Naive thymus-derived CD4-positive, alpha-beta T cell (primary cell): ENCODE measurements at regions not wholly inside any gene's neighbourhood (a gene's known extent, or its start where the extent isn't known, plus 50 kb on each side); places are given as distances from the start of the nearest gene placed in this dataset.

Experiments
- ATAC-seq: fragments of 150-1000 bp; cut with Tn5 transposase; 2 replicates; pipeline ENCODE4 v1.10.0; 2021; ENCODE audit warnings: mild to moderate bottlenecking, moderate library complexity
- CTCF ChIA-PET: fragments of 350-600 bp; sonication (Branson Sonifier 250); formaldehyde crosslinking; loops from one replicate; lab custom pipeline; 2021; ENCODE audit warnings: antibody characterized with exemption; lab: Charles Lee
- POLR2A ChIA-PET: fragments of 350-600 bp; sonication (Branson Sonifier 250); formaldehyde crosslinking; loops from one replicate; lab custom pipeline; 2021; ENCODE audit warnings: antibody characterized with exemption, inconsistent platforms; lab: Charles Lee
- DNase-seq, 9 donors: peaks; one replicate each; pipeline versions ENCODE4 v3.0.0 to v3.0.0-alpha.2; 2020 to 2022; ENCODE audit warnings: mixed read lengths in 1 of 9
- H3K27ac ChIP-seq: one replicate; pipeline ENCODE4 v1.7.0; 2013; ENCODE audit warnings: mild to moderate bottlenecking, low read depth, low read length, moderate library complexity
- H3K27me3 ChIP-seq, 2 donors: one replicate each; pipeline ENCODE4 v1.7.0; 2013; ENCODE audit warnings: low read length in 2 of 2, mild to moderate bottlenecking in 2 of 2, moderate library complexity in 2 of 2; ENCODE audit not compliant: control insufficient read depth in 2 of 2, insufficient read depth in 2 of 2
- H3K36me3 ChIP-seq, 3 experiments: 1 replicate in 2 of 3; 2 replicates in 1 of 3; pipeline ENCODE4 v1.7.0; 2013; ENCODE audit warnings: low read length in 3 of 3, mild to moderate bottlenecking in 3 of 3, moderate library complexity in 1 of 3; ENCODE audit not compliant: insufficient read depth in 3 of 3, control insufficient read depth in 2 of 3
- H3K4me1 ChIP-seq, 2 donors: one replicate each; pipeline ENCODE4 v1.7.0; 2013; ENCODE audit warnings: low read length in 2 of 2, mild to moderate bottlenecking in 2 of 2, moderate library complexity in 1 of 2; ENCODE audit not compliant: control insufficient read depth in 2 of 2, insufficient read depth in 2 of 2
- H3K4me3 ChIP-seq: 2 replicates; pipeline ENCODE4 v1.7.0; 2013; ENCODE audit warnings: mild to moderate bottlenecking, low read length
- H3K9me3 ChIP-seq, 3 experiments: 1 replicate in 2 of 3; 2 replicates in 1 of 3; pipeline ENCODE4 v1.7.0; 2013; ENCODE audit warnings: low read length in 3 of 3; ENCODE audit not compliant: control insufficient read depth in 2 of 3
- H3K27ac Mint-ChIP-seq, 9 donors: one replicate each; pipeline ENCODE4 v1.8.0; 2020 to 2022; ENCODE audit warnings: mixed read lengths in 9 of 9, mild to moderate bottlenecking in 8 of 9, moderate library complexity in 5 of 9, inconsistent platforms in 2 of 9
- H3K27me3 Mint-ChIP-seq, 5 donors: one replicate each; pipeline ENCODE4 v1.8.0; 2021 to 2022; ENCODE audit warnings: mixed read lengths in 5 of 5, mild to moderate bottlenecking in 1 of 5
- H3K36me3 Mint-ChIP-seq, 5 donors: one replicate each; pipeline ENCODE4 v1.8.0; 2020 to 2022; ENCODE audit warnings: mixed read lengths in 5 of 5, mild to moderate bottlenecking in 3 of 5, inconsistent platforms in 1 of 5
- H3K4me1 Mint-ChIP-seq, 7 donors: one replicate each; pipeline ENCODE4 v1.8.0; 2020 to 2022; ENCODE audit warnings: mixed read lengths in 7 of 7, mild to moderate bottlenecking in 3 of 7, inconsistent platforms in 1 of 7
- H3K4me3 Mint-ChIP-seq, 10 donors: one replicate each; pipeline ENCODE4 v1.8.0; 2020 to 2022; ENCODE audit warnings: mild to moderate bottlenecking in 10 of 10, mixed read lengths in 10 of 10, moderate library complexity in 6 of 10, inconsistent platforms in 2 of 10
- H3K9me3 Mint-ChIP-seq, 11 donors: one replicate each; pipeline ENCODE4 v1.8.0; 2020 to 2022; ENCODE audit warnings: mixed read lengths in 11 of 11, mild to moderate bottlenecking in 4 of 11, inconsistent platforms in 1 of 11, moderate library complexity in 1 of 11
- intact Hi-C, 2 donors: fragments of 100-400 bp; cut with micrococcal nuclease; formaldehyde crosslinking; loops; one replicate each; pipeline ENCODE4 v1.15.1; 2023

DNA sequence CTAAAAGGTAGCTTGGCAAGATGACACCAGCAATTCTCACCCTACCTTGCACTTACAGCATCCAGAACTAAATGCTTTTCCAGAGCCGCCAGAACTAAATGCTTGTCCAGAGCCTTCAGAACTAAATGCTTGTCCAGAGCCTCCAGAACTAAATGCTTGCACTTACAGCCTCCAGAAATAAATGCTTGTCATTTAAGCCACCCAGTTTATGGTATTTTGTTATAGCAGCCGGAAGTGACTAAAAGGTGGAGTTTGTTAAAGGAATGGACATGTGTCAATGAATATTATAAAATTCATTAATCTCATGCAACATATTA lies 133.5 kb downstream of the GPX5 start:
- H3K36me3 ChIP-seq = no peaks in the 10 kb centered on the region
- Mint-ChIP-seq H3K27me3 (peaks cover 58 to 78% (median 63%) of the 10 kb centered on the region in 5 donors), H3K36me3 (peaks cover 0 to 4% (median 0%) of the 10 kb centered on the region in 5 donors), H3K4me1 (peaks cover 15 to 30% (median 23%) of the 10 kb centered on the region in 7 donors), H3K9me3 (peaks cover 0 to 15% (median 0%) of the 10 kb centered on the region in 11 donors), H3K4me3 (peak overlapping the region in 8 of 10 donors; percentile 67 to 91 (median 84)), H3K27ac (no peak overlapping the region)
- DNase-seq (no peak), ATAC-seq (no peak)
- intact Hi-C loops = loop anchor here in 1 of 2 donors (5.0 kb wide), 1 partner anchor 117 kb away; no protein-coding TSS in a partner anchor
- ChIA-PET CTCF (no interaction called here), POLR2A (no interaction called here)
- H3K27ac ChIP-seq = no peak overlapping the region
- H3K4me3 ChIP-seq = no peak overlapping the region
- H3K27me3 ChIP-seq = peaks cover 9 to 20% of the 10 kb centered on the region in 2 donors
- peaks cover 6 to 13% of the 10 kb centered on the region in 2 donors for H3K4me1 ChIP-seq
- no peaks in the 10 kb centered on the region for H3K9me3 ChIP-seq

DNA sequence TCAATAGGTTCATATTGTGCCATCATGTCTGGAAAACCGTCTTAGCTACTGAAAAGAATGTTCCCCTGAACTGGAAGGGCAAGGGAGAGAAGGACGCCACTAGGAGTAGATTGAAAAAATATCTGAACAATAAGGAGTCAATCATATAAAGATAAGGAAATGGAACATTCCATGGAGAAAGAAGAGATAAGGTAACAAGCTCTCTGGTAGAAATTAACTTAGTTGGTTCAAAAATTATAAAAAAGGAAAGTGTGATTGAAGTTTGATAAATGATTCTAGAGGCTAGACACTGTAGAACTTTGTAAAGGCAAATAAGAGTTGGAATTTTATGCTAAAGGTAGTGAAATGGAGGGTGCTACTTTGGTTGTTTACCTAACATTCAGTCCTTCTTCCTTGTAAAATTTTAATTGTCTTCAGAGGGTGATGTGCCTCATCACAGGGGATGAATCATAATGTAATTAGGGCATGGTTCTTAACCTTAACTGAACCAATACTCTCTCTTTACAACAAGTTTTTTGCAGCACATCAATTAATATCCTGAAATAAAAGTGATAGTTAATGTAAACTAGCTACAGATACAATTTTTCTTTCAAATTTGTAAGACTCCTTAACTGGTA lies 135.5 kb downstream of the GPX5 start:
- Histone ChIP-seq H3K9me3 (no peaks in the 10 kb centered on the region), H3K27ac (no peak overlapping the region), H3K36me3 (no peaks in the 10 kb centered on the region), H3K4me1 (peaks cover 6 to 13% of the 10 kb centered on the region in 2 donors), H3K4me3 (no peak overlapping the region), H3K27me3 (peaks cover 9 to 20% of the 10 kb centered on the region in 2 donors)
- no peak for ATAC-seq
- intact Hi-C loops = no loop called here
- Mint-ChIP-seq H3K9me3 (peaks cover 0 to 15% (median 2%) of the 10 kb centered on the region in 11 donors), H3K4me1 (peaks cover 15 to 28% (median 23%) of the 10 kb centered on the region in 7 donors), H3K4me3 (no peak overlapping the region), H3K27me3 (peaks cover 48 to 76% (median 64%) of the 10 kb centered on the region in 5 donors), H3K36me3 (peaks cover 0 to 9% (median 3%) of the 10 kb centered on the region in 5 donors), H3K27ac (no peak overlapping the region)
- ChIA-PET CTCF (no interaction called here), POLR2A (interaction anchor here (0.5 kb wide), 1 partner anchor 959 kb away, joined by 3 read pairs; no protein-coding TSS in a partner anchor)
- no peak for DNase-seq

DNA sequence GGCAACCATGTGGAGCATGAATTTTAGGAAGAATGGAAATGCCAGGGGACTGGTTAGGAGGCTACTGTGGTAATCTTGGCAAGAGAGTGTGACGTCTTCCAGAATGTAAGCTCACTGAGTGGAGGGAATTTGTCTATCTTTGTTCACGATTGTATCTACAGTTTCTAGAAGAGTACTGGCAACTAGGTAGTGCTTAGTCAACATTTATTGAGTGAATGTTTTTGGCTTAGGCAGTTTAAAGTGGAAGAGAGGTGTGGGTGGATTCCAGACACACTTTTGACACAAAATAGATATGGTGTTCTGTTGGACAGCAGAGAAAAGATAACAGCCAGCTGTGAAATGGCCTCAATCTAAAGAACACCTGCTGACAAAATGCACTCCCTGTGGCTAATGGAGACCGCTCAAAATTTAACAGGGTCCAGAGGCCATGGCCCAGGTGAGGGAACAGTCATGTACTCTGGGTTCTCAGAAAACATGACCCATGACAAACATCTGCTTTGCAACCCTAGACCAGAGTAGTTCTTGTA lies 139.3 kb downstream of the GPX5 start:
- Mint-ChIP-seq H3K36me3 (peaks cover 0 to 9% (median 3%) of the 10 kb centered on the region in 5 donors), H3K9me3 (peaks cover 0 to 4% (median 0%) of the 10 kb centered on the region in 11 donors), H3K27ac (peak overlapping the region in 1 of 9 donors; percentile 9), H3K27me3 (peaks cover 16 to 49% (median 41%) of the 10 kb centered on the region in 5 donors), H3K4me1 (no peaks in the 10 kb centered on the region), H3K4me3 (no peak overlapping the region)
- no peaks in the 10 kb centered on the region for H3K36me3 ChIP-seq
- intact Hi-C loops = no loop called here
- H3K27me3 ChIP-seq = no peaks in the 10 kb centered on the region
- H3K4me1 ChIP-seq = no peaks in the 10 kb centered on the region
- H3K9me3 ChIP-seq = no peaks in the 10 kb centered on the region
- H3K4me3 ChIP-seq = no peak overlapping the region
- ATAC-seq = no peak
- no peak overlapping the region for H3K27ac ChIP-seq
- no peak for DNase-seq
- CTCF ChIA-PET = no interaction called here
- POLR2A ChIA-PET = no interaction called here

DNA sequence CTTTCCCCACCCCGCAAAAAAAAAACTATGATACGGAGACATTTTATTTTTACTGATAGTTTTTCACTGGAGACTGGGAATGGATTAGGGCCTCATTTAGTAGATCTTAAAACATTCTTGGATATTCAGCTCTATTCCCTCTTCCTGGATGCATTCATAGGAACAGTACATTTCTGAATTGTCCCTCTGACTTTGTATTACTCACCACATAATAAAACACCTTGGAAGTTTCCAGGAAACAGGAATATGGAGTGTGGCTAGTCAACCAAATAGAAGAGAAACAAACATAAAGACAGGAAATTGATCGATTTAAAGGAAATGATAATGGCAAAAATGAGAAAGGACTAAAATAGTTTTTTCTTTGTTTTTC lies 147.7 kb downstream of the GPX5 start:
- H3K4me1 ChIP-seq = peaks cover 0 to 9% of the 10 kb centered on the region in 2 donors
- peaks cover 3 to 9% of the 10 kb centered on the region in 2 donors for H3K27me3 ChIP-seq
- H3K9me3 Mint-ChIP-seq = peaks cover 0 to 33% (median 4%) of the 10 kb centered on the region in 11 donors
- intact Hi-C loops = no loop called here
- ATAC-seq = no peak
- H3K36me3 ChIP-seq = no peaks in the 10 kb centered on the region
- no peak overlapping the region for H3K27ac Mint-ChIP-seq
- POLR2A ChIA-PET = no interaction called here
- no peak overlapping the region for H3K27ac ChIP-seq
- H3K27me3 Mint-ChIP-seq = peaks cover 53 to 70% (median 63%) of the 10 kb centered on the region in 5 donors
- peak overlapping the region in 6 of 10 donors; percentile 22 to 81 (median 58) for H3K4me3 Mint-ChIP-seq
- peaks cover 6 to 17% (median 15%) of the 10 kb centered on the region in 7 donors for H3K4me1 Mint-ChIP-seq
- no peaks in the 10 kb centered on the region for H3K9me3 ChIP-seq
- CTCF ChIA-PET = no interaction called here
- peaks cover 0 to 9% (median 0%) of the 10 kb centered on the region in 5 donors for H3K36me3 Mint-ChIP-seq
- no peak for DNase-seq
- H3K4me3 ChIP-seq = no peak overlapping the region

DNA sequence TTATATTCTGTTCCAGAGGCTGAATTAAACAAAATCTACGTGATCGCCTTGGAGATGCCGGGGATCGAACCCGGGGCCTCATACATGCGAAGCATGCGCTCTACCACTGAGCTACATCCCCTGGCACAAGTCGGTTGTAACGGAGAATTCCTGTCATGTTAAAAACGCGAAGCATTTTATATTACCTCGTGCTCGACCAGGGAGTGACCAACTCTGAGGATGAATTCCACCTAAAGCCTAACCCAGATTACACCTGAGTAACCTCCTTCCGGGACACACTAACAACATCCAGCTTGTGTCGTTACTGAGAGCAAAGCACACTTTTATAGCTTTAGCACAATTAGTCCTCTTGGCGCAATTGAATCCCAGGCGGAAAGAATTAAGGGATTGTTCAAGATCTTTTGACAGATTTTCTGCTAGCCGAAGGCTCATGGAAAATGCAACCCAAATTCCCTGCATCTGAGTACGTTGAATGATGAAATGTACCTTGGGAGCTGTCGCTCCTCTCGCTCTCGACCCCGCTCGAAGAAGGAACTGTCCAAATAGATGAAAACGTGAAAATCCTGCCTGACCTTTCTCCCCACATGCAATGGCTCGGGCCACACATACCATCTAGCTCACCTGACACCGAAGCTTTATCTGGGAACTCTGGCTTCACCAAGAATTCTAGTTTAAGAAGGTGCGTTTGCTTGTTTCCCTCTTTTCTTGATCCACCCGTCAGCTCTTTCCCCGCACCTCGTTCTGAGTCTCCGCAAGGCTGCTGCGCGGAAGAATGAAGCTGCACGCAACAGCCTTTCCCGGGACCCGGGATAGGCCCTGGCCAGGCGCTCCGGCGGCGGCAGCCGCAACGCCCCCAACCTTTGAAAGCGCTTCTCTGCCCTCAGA lies 148.3 kb downstream of the GPX5 start:
- H3K36me3 ChIP-seq = no peaks in the 10 kb centered on the region
- peak in 3 of 9 donors; percentile 22 to 59 (median 22) for DNase-seq
- H3K4me1 Mint-ChIP-seq = peaks cover 6 to 17% (median 15%) of the 10 kb centered on the region in 7 donors
- H3K27me3 ChIP-seq = peaks cover 3 to 9% of the 10 kb centered on the region in 2 donors
- no peak overlapping the region for H3K4me3 ChIP-seq
- peaks cover 54 to 69% (median 68%) of the 10 kb centered on the region in 5 donors for H3K27me3 Mint-ChIP-seq
- H3K9me3 ChIP-seq = no peaks in the 10 kb centered on the region
- CTCF ChIA-PET = no interaction called here
- no peak for ATAC-seq
- H3K36me3 Mint-ChIP-seq = peaks cover 0 to 9% (median 0%) of the 10 kb centered on the region in 5 donors
- H3K27ac Mint-ChIP-seq = peak overlapping the region in 1 of 9 donors; percentile 14
- H3K9me3 Mint-ChIP-seq = peaks cover 0 to 33% (median 4%) of the 10 kb centered on the region in 11 donors
- H3K4me1 ChIP-seq = peaks cover 0 to 9% of the 10 kb centered on the region in 2 donors
- POLR2A ChIA-PET = no interaction called here
- intact Hi-C loops = no loop called here
- no peak overlapping the region for H3K27ac ChIP-seq
- peak overlapping the region; percentile 29 to 81 (median 62) for H3K4me3 Mint-ChIP-seq

DNA sequence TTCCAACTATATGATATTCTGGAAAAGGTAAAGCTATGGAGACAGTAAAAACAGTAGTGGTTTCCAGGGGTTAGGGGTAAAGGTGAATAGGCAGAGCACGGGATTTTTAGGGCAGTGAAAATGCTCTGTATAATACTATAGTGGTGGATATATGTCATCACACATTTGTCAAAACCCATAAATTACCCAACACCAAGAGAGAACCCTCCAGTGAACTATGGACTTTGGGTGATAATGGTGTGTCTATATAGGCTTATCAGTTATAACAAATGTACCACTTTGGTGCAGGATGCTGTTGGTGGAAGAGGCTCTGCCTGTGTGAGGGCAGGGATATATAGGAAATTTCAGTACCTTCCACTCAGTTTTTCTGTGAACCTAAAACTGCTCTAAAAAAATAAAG lies 149.9 kb downstream of the GPX5 start:
- Mint-ChIP-seq H3K9me3 (peaks cover 0 to 33% (median 4%) of the 10 kb centered on the region in 11 donors), H3K4me1 (peaks cover 6 to 17% (median 15%) of the 10 kb centered on the region in 7 donors), H3K4me3 (no peak overlapping the region), H3K27ac (no peak overlapping the region), H3K36me3 (peaks cover 0 to 6% (median 0%) of the 10 kb centered on the region in 5 donors), H3K27me3 (peaks cover 59 to 73% (median 66%) of the 10 kb centered on the region in 5 donors)
- Histone ChIP-seq H3K4me1 (peaks cover 0 to 9% of the 10 kb centered on the region in 2 donors), H3K9me3 (no peaks in the 10 kb centered on the region), H3K36me3 (no peaks in the 10 kb centered on the region), H3K4me3 (no peak overlapping the region), H3K27me3 (peaks cover 3 to 9% of the 10 kb centered on the region in 2 donors), H3K27ac (no peak overlapping the region)
- ChIA-PET CTCF (no interaction called here), POLR2A (interaction anchor here (0.6 kb wide), 1 partner anchor 477 kb away, joined by 3 read pairs; no protein-coding TSS in a partner anchor)
- DNase-seq (no peak), ATAC-seq (no peak)
- intact Hi-C loops = no loop called here
